GM19238 (cell line): ENCODE measurements at regions not wholly inside any gene's neighbourhood (a gene's known extent, or its start where the extent isn't known, plus 50 kb on each side); places are given as distances from the start of the nearest gene placed in this dataset.
"Not testable (repeated sequence)": the region's sequence is repeated elsewhere in the genome, so short reads cannot be mapped to it uniquely, and the experiment has no call there.

Source experiments
- DNase-seq: peaks from one replicate; pipeline ENCODE4 v3.0.0; 2011; ENCODE audit warnings: low spot score; ENCODE audit not compliant: insufficient read length

DNA sequence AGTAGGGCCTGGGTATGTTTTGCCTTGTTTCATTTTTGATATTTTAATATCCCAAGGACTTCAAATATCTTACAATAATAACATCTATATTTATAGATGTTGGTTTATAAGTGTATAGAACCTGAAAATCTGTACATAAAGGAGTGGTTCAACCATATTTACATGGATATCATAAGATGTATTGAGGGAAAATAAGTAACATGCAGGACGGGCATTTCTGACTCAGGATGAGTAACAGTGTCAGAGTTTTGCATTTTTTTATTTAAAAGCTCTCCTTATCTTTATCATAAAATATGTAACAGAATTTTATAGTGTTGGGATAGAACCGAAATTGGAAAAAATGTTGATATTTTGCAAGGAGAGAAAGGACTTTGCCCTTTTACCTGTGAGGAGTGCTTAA is 1438.7 kb downstream of the REEP3 start:
- DNase-seq, result no peak

DNA sequence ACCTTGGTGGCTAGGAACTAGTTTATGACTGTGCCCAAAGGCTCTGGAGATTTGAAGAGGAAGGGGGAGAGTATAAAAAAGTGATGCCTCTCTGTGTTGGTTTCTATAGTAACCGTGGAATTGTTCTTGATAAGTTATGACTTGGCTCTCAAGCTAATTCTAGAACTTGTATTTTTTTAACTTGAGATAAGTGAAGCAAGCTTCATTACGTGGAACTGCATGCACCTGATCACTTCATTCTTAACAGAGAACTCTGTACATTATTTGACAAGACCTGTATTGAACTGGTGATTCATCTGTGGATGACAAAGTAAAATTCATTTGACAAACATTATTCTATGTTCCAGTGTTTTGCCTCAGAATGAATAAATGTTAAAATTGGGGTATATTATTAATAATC is 1452.2 kb downstream of the REEP3 start:
- DNase-seq, result no peak

DNA sequence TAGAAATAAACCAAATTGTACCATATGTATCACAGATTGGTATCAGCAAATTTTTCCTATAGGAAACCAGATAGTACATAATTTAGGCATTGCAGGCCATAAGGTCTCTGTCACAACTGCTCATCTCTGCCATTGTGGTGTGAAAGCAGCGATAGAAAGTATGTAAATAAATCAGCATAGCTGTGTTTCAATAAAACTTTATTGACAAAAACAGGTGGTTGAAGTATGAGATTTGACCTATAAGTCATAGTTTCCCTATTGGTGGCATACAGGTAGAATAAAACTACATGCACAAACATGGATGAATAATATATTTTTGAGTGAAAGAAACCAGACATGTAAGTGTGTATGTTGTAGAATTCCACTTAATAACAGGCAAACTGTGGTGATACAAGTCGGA is 1454.9 kb downstream of the REEP3 start:
- DNase-seq, result no peak

DNA sequence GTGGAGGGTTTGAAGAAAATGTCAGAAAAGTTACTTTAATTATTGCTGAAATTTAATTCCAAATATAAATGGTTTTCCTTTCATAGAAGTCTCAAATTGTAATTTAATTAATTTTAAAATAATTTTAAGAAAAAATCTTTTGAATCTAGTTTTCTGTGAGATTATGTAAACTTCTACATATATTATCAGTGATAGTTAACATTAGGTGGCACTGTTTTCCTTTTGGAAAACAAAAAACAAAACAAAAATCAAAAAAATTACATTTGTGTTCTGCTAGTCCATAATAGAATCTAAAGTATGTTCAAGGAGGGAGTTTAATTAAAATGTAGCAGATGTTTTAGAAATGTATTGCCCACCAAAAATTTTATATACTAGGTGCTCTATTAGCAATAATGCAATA is 1456.7 kb downstream of the REEP3 start:
- DNase-seq, result no peak

DNA sequence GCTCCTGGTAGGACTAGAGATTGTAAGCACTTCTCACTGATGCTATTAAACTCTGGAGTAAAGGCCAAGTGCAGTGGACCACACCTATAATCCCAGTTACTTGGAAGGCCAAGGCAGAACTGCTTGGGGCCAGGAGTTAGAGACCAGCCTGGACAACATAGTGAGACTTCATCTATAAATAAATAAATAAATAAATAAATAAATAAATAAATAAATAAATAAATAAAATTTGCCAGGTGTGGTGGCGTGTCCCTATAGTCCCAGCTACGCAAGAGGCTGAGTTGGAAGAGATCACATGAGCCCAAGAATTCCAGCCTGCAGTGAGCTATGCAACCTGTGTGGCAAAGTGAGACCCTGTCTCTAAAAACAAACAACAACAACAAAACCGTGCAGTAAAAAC is 1475.7 kb downstream of the REEP3 start:
- DNase-seq, result no peak

DNA sequence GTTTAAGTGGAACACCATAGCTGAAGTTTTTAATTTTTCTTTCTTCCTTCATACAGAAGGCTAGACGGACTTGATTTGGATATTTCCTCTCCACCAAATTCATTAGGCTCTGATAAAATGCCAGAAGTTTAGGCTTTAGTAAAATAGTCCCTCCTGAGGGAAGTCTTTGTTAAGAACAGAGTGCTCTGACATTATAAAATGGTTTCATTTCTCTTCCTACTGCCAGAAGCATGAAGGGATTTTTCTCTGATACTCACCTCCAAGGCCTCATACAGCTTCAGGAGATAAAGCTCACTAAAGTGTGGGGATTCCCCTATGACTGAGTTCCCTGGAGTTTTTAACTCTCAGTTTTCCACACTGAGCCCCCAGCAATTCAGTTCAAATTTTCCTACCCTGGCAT is 1489.6 kb downstream of the REEP3 start:
- DNase-seq, result no peak

DNA sequence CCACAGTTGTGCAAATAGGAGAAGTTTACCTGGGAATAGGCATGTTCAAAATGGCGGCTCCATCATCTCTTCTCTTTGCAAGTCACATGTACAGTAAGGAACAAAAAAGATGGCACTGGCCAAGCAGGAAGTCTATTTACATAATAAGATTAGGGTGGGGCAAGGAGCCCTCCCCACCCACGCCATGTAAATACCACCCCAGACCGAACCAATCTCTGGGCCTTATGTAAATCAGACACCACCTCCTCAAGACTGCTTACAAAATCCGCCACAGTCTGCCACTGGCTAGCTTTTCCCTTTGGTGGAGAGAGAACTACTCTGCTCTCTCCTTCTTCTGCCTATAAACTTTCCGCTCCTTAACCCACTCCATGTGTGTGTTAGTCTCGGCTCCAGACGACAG is 1496.3 kb downstream of the REEP3 start:
- no peak for DNase-seq

DNA sequence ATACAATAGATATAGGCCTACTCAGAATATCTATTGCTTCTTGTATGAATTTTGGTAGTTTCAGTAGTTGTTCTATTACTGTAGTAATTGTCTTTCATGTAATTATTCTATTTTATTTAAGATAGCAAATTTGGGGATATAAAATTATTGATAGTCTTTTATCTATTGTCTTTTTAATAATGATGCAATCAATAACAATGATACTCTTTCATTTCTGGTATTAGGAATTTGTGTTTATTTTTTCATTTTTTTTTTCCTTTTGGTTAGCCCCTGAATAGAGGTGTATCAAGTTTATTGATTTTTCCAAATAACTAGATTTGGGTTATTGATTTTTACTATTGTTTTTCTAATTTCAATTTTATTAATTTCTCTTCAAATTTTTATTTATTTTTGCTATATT is 1503.7 kb downstream of the REEP3 start:
- no peak for DNase-seq

DNA sequence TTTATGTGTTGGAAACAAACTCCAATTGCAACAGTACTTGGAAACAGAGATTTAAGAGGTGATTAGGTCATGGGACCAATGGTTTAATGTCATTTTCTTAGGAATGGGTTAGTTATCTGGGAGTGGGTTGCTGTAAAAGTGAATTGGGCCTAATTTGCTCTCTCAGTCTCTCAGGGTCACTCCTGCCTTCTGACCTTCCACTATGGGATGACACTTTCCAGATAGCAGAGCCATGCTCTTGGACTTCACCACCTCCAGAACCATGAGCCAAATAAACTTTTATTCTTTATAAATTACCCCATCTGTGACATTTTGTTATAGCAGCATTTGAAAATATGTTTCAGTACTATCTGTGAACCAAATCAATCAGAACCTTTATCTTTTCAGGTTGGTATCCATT is 1509.1 kb downstream of the REEP3 start:
- DNase-seq, result no peak

DNA sequence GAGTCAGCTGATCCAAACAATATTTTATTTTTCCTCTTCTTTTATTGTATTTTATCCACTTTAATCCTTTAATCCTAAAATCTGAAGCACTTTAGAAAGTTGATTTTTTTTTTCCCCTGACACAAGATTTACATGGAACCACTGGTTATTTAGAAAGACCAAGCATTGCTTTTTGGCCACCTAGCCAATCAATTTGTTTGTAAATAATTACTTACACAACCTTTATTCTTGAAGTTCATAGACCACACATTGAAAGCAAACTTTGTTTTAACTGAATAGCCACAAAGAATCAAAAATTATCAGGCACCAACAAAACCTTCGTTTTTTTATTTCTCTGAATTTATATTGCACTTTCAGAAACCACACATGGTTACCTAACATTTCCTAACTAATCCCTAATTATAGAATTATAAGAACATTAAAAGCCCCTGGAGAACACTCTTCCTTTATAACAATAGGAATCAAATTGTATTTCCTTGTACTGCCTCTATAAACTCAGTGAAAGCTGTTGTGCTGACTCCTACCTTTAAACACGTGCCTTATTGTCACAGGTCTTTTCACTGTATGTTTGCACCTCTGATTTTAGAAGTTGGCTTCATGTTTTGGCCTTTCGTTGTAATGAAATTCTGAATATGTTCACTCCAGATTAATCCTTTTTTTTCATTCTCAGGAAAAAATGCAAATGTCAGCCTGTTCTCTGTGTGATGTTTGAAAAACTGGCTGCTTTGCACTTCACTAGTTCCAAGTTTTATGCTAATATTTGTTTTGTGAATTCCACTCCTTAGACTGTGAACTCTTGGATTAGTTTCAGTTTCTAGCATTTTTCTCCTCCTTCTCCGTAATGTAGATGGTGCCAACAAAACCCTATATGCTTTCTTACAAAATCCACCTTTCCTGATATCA is 1511.9 kb downstream of the REEP3 start:
- DNase-seq, result no peak

DNA sequence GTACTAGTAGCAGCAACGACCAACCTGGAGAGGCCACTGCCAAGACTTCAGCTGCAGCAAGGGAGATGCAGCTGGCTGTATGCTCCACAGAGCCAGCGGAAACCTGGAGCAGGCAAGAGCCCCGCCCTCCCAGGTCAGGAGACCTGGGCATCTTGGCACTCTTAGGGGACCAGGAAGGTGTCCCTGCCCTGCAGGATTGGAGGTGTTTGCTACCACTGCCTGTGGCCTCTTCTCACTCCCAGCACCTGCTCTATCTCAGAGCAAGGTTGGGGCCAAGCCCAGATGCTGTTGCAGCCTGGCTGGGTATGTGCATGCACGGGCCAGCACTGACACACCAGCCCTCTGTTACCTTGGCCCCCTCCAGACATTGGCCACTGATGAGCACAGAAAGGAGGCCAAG is 1512.8 kb downstream of the REEP3 start:
- DNase-seq, result no peak

DNA sequence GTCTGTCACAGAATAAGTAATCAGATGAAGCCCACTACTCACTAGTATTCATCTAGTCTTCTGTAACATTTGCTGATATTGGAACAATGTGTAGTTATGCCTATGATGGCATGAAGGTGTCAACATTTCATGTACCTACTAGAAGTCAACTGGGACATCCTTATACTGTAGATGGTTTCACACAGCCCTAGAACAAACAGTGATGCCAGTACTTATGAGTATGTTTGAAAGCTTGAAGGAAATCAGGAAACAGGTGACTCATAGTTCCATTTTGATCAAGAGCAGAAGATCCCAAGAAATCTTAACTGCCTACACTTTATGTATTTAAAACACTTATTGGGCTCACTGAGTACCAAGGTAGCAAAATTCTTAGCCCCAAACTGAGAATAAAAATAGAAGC is 1519.6 kb downstream of the REEP3 start:
- no peak for DNase-seq

DNA sequence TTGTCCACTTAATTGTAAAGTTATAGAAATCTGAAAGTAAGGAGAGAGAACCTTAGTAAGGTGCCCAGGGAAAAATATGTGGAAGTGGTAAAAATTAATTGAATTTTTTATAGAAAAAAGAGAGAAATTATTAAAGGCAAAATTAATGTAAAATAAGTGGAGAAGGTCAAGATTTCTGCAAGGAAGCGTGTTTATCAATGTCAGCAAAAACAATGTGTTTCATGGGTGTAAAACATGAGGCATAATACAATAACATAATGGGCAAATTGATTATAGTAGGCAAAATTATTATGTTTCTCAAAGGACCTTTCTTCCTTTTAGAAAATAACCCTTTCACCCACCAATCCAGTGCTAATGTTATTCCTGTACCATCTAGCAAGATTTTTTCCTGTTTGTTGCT is 1520.1 kb downstream of the REEP3 start:
- no peak for DNase-seq

DNA sequence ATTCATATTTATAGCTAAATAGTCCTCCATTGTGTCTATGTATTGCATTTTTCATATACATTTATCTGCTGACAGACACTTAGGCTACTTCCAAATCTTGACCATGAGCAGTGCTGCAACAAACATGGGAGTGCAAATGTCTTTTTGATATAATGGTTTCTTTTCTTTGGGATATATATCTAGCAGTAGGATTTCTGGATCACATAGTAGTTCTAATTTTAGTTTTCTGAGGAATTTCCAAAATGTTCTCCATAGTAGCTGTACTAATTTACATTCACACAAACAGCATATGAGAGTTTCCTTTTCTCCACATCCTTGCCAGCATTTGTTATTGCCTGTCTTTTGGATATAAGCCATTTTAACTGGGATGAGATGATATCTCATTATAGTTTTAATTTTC is 1521.3 kb downstream of the REEP3 start:
- DNase-seq, result no peak

DNA sequence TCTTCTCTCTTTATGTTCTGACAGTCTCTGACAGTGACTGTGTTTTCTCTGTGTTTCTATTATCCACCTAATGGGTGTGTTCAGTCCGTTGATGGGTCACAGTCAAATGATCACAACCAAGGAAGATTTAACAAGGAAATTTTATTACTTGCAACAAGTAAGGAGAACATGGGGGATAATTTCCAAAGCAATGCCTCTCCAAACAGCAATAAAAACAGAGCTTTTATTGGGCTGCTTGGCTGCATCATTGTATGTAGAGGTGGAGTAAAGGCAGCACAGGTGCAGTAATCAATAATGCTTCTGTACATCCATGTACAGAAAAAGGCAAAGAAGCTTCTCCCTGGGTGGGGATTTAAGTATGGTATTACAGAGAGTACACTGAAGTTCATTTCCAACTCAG is 1525.6 kb downstream of the REEP3 start:
- DNase-seq, result no peak

DNA sequence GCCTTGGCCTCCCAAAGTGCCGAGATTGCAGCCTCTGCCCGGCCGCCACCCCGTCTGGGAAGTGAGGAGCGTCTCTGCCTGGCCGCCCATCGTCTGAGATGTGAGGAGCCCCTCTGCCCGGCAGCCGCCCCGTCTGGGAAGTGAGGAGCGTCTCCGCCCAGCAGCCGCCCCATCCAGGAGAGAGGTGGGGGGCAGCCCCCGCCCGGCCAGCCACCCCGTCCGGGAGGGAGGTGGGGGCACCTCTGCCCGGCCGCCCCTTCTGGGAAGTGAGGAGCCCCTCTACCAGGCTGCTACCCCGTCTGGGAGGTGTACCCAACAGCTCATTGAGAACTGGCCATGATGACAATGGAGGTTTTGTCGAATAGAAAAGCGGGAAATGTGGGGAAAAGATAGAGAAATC is 1530.9 kb downstream of the REEP3 start:
- DNase-seq, result not testable (repeated sequence)

DNA sequence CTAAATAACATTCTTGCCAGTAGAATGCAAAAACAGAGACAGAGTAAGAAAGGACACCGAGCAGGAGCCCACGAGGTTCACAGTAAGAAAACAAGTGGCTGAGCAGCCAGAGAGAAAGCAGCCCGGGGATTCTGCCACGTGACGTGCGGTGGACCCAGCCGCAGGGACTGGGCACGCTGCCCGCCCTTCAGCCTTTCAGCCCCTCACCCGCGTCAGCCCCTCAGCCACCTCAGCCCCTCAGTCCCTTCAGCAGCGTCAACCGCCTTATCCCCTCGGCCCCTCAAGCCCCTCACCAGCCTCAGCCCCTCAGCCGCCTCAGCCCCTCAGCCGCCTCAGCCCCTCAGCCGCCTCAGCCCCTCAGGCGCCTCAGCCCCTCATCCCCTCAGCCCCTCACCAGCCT is 1532.2 kb downstream of the REEP3 start:
- DNase-seq, result not testable (repeated sequence)

DNA sequence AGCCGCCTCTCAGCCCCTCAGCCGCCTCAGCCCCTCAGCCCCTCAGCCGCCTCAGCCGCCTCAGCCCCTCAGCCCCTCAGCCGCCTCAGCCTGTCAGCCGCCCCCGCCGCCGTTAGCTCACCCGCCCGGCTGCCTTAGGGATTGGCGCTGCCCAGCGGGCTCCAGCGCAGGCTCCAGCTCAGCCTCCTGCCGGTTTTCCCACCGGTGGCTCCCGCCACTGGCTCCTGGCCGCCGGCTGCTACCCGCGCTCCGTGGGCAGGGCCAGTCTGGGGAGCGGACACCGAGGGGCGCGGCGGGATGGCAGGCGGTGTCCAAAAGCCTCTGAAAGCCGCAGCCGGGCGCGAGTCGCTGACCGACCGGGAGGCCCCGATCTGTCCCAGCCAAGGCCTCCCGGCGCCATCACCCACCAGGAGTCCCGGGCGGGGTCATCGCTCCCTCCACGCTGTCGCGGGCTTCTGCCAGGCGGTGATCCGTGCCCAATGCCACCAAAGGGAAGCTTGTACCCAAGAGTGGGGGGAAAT is 1532.7 kb downstream of the REEP3 start:
- not testable (repeated sequence) for DNase-seq

DNA sequence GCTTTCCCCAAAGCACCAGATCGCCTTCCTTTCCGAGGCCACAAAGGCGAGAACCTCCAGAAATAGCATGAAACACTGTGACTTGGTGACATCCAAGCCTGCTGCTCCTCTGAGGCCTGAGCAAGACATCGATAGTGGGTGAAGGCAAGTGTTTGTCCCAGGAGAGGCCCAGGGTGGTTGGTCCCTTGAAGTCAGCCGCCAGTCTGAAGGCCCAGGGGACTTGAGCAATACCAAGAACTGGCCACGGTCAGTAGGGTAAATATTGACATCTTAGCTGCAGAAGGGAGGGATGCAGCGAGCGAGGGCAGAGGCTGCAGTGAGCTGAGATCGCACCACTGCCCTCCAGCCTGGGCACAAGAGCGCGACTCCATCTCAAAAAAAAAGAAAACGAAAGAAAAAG is 1533.5 kb downstream of the REEP3 start:
- DNase-seq, result not testable (repeated sequence)

DNA sequence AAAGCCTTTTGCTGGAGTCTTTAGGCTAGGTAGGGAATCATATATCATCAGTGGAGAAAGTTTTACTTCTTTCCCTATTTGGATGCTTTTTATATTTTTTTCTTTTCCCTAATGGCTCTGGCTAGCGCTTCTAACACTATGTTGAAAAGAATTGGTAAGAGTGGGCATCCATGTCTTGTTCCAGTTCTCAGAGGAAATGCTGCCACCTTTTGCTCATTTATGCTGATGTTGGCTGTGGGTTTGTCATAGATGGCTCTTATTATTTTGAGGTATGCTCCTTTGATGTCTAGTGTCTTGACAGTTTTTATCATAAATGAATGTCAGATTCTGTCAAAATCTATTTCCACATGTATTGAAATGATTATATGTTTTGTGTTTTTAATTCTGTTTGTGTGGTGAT is 1544.1 kb downstream of the REEP3 start:
- no peak for DNase-seq

DNA sequence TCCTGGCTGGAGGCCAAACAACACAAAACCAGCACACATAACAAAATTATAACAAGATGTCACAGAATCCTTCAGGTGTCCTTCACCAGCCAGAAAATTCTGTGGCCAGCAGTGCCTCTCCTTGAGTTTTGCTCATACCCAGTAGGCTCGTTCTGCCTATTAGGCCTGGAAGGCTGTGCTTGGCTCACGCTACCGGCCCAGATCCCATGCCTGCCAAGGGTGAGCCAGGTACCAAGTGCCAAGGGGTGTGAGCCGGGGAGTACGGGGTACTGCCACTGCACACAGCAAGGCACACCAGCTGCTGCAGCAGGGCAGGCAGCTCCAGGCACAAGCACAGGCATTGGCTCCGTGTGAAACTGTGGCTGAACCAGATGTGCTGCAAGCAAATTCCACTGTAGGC is 1562.0 kb downstream of the REEP3 start:
- no peak for DNase-seq

DNA sequence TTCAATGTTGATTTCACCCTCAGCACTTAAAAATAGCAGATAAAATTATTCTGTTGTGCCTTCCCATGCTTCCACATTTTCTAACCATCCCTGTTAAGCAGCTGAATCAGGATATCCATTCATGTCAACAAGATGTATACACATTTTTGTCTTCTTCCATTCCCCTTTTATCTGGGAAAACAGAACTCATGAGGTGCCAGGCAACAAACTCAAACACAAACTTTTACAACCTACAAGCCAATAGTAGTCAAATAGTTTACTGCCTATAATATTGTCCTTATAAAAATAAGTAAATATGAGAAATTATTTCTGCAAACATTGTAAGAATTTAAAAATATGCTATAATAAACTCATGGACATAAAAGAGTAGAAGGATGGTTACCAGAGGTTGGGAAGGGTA is 1569.8 kb downstream of the REEP3 start:
- no peak for DNase-seq

DNA sequence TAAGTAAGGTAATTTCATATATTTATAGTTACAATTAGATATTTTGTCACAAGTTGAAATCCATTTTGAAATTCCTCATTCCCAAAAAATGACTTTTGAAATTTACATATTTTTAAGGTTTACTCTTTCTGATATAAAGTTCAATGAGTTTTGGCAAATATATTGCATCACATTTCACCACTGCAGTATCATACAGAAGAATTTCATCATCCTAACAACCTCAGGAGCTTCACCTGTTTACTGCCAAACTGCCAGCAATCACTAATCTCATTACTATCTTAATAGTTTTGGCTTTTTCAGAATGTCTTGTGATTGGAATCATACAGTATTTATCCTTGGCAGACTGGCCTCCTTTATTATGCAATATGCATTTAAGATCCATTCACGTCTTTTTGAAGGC is 1578.9 kb downstream of the REEP3 start:
- DNase-seq, result no peak
